HepG2 (cell line): ENCODE measurements at regions not wholly inside any gene's neighbourhood (a gene's known extent, or its start where the extent isn't known, plus 50 kb on each side); places are given as distances from the start of the nearest gene placed in this dataset.

ENCODE experiments used
- ATAC-seq: fragments of 200-7000 bp; cut with Tn5 transposase; 3 replicates; pipeline ENCODE4 v1.9.1; 2020; ENCODE audit warnings: mild to moderate bottlenecking, moderate library complexity
- BruUV-seq: library from RNA; stranded (reverse); fragments of 400-500 nt; replicated peaks from 2 replicates; lab custom pipeline; 2021; lab: Mats Ljungman, UMichigan
- CTCF ChIA-PET: fragments of 300-600 bp; formaldehyde crosslinking; extraction: SDS; loops from one replicate; lab custom pipeline; 2021; ENCODE audit warnings: low total read pairs, inconsistent platforms, low intra/inter-chr PET ratio; lab: Yijun Ruan, JAX
- POLR2A ChIA-PET: fragments of 350-600 bp; sonication (Branson Sonifier 250); formaldehyde crosslinking; loops from one replicate; lab custom pipeline; 2020; ENCODE audit warnings: antibody characterized with exemption, inconsistent platforms; lab: Yijun Ruan, JAX
- DNase-seq: peaks from one replicate; pipeline ENCODE4 v3.0.0-alpha.2; 2015; ENCODE audit warnings: low spot score
- FAIRE-seq: peaks from 3 replicates; lab custom pipeline; 2011; peaks lifted over from hg19 to GRCh38; lab: Jason Lieb, UNC
- H2AFZ ChIP-seq: one replicate; pipeline ENCODE4 v1.6.1; 2011; ENCODE audit warnings: low read length, inconsistent platforms
- H3K27ac ChIP-seq: fragments of 300-600 bp; 3 replicates; pipeline ENCODE4 v1.8.0; 2011; ENCODE audit warnings: mixed run types, mild to moderate bottlenecking, mixed read lengths, low read length, inconsistent platforms; ENCODE audit not compliant: insufficient read depth; ENCODE audit errors: extremely low read length
- H3K27me3 ChIP-seq, 2 experiments: fragments of 200-600 bp in 1 of 2; 2 replicates in 1 of 2; 3 replicates in 1 of 2; pipeline versions ENCODE4 v1.6.0 to v1.8.0; 2011; ENCODE audit warnings: low read length in 2 of 2, mild to moderate bottlenecking in 2 of 2, moderate library complexity in 2 of 2, inconsistent platforms in 1 of 2; ENCODE audit not compliant: insufficient read depth in 2 of 2, control insufficient read depth in 1 of 2
- H3K36me3 ChIP-seq, 2 experiments: fragments of 200-600 bp in 1 of 2; replicated peaks in 1 of 2; 2 replicates in 1 of 2; 3 replicates in 1 of 2; pipeline versions ENCODE4 v1.5.1 to v1.8.0; 2011; ENCODE audit warnings: low read length in 2 of 2, inconsistent platforms in 1 of 2; ENCODE audit not compliant: insufficient read depth in 2 of 2, control insufficient read depth in 1 of 2
- H3K4me1 ChIP-seq: 2 replicates; pipeline ENCODE4 v1.5.1; 2012; ENCODE audit warnings: low read length, inconsistent platforms; ENCODE audit not compliant: insufficient read depth
- H3K4me2 ChIP-seq: 2 replicates; pipeline ENCODE4 v1.6.0; 2011; ENCODE audit warnings: low read depth, low read length, inconsistent platforms
- H3K4me3 ChIP-seq, 3 experiments: fragments of 200-600 bp in 1 of 3; sonication (generic), shearing (Covaris generic) in 1 of 3; replicated peaks in 1 of 3; 2 replicates each; pipeline ENCODE4 v1.5.1; 2011 to 2016; ENCODE audit warnings: low read length in 3 of 3, inconsistent platforms in 2 of 3, low read depth in 2 of 3, mild to moderate bottlenecking in 2 of 3, control low read depth in 1 of 3, mixed read lengths in 1 of 3; ENCODE audit not compliant: insufficient read depth in 1 of 3
- H3K79me2 ChIP-seq: one replicate; pipeline ENCODE4 v1.6.1; 2011; ENCODE audit warnings: low read length, inconsistent platforms; ENCODE audit not compliant: insufficient read depth
- H3K9ac ChIP-seq: 2 replicates; pipeline ENCODE4 v1.6.0; 2011; ENCODE audit warnings: mild to moderate bottlenecking, low read depth, low read length, inconsistent platforms; ENCODE audit not compliant: insufficient read depth
- H3K9me3 ChIP-seq: 2 replicates; pipeline ENCODE4 v1.5.1; 2012; ENCODE audit warnings: mild to moderate bottlenecking, low read length
- H4K20me1 ChIP-seq: 2 replicates; pipeline ENCODE4 v1.6.0; 2011; ENCODE audit warnings: inconsistent platforms, mild to moderate bottlenecking, low read length, moderate library complexity; ENCODE audit not compliant: insufficient read depth
- ARNT2 ChIP-seq: sonication (generic); formaldehyde crosslinking; IDR thresholded peaks from 2 replicates; pipeline ENCODE4 v1.8.0; 2022; ENCODE audit warnings: mild to moderate bottlenecking, low read depth, missing genetic modification reagents, moderate library complexity
- CSRNP1 ChIP-seq: sonication (generic); formaldehyde crosslinking; IDR thresholded peaks from 2 replicates; pipeline ENCODE4 v1.8.1; 2023; ENCODE audit warnings: mild to moderate bottlenecking, missing genetic modification reagents
- ELF3 ChIP-seq: IDR thresholded peaks from 2 replicates; pipeline ENCODE4 v1.6.1; 2016; ENCODE audit warnings: missing genetic modification reagents, missing compliant biosample characterization
- LBX2 ChIP-seq: sonication (generic); formaldehyde crosslinking; IDR thresholded peaks from 2 replicates; pipeline ENCODE4 v1.5.0; 2020; ENCODE audit warnings: missing genetic modification reagents, mild to moderate bottlenecking, borderline replicate concordance
- MBD4 ChIP-seq: IDR thresholded peaks from 2 replicates; pipeline ENCODE4 v1.6.1; 2012; ENCODE audit warnings: low read length, inconsistent platforms, borderline replicate concordance
- PHF20 ChIP-seq: sonication (generic); formaldehyde crosslinking; IDR thresholded peaks from 2 replicates; pipeline ENCODE4 v1.5.0; 2020; ENCODE audit warnings: mild to moderate bottlenecking, missing genetic modification reagents
- POLR2AphosphoS2 ChIP-seq: IDR thresholded peaks from 2 replicates; pipeline ENCODE4 v1.6.1; 2011; ENCODE audit warnings: low read depth, low read length, improper control_type of control experiment
- RXRA ChIP-seq: sonication (generic); formaldehyde crosslinking; IDR thresholded peaks from 2 replicates; pipeline ENCODE4 v1.5.1; 2020; ENCODE audit warnings: missing genetic modification reagents
- RXRB ChIP-seq: IDR thresholded peaks from 2 replicates; pipeline ENCODE4 v1.6.1; 2016; ENCODE audit warnings: borderline replicate concordance, missing genetic modification reagents, missing compliant biosample characterization
- SETDB1 ChIP-seq: sonication (generic); formaldehyde crosslinking; IDR thresholded peaks from 2 replicates; pipeline ENCODE4 v1.5.1; 2020; ENCODE audit warnings: missing genetic modification reagents, mild to moderate bottlenecking, borderline replicate concordance
- SOX5 ChIP-seq: IDR thresholded peaks from 2 replicates; pipeline ENCODE4 v1.6.1; 2016; ENCODE audit warnings: borderline replicate concordance
- TFE3 ChIP-seq: IDR thresholded peaks from 2 replicates; pipeline ENCODE4 v1.6.1; 2016
- THYN1 ChIP-seq: sonication (generic); formaldehyde crosslinking; IDR thresholded peaks from 2 replicates; pipeline ENCODE4 v1.8.1; 2023; ENCODE audit warnings: low read depth, mild to moderate bottlenecking, moderate library complexity, missing genetic modification reagents, borderline replicate concordance
- ZNF460 ChIP-seq: sonication (generic); formaldehyde crosslinking; IDR thresholded peaks from 2 replicates; pipeline ENCODE4 v1.5.1; 2020; ENCODE audit warnings: missing genetic modification reagents, mild to moderate bottlenecking, borderline replicate concordance
- ZNF598 ChIP-seq: sonication (generic); formaldehyde crosslinking; IDR thresholded peaks from 2 replicates; pipeline ENCODE4 v1.5.1; 2020; ENCODE audit warnings: mild to moderate bottlenecking, missing genetic modification reagents, borderline replicate concordance
- ZNF747 ChIP-seq: sonication (generic); formaldehyde crosslinking; IDR thresholded peaks from 2 replicates; pipeline ENCODE4 v1.8.1; 2023; ENCODE audit warnings: missing genetic modification reagents, mild to moderate bottlenecking, borderline replicate concordance
- WGBS: methylation state at CpG from one replicate; pipeline ENCODE4 v1.1.6; 2017; ENCODE audit warnings: low lambda C conversion rate; 5-methylcytosine and 5-hydroxymethylcytosine counted together
- in situ Hi-C: cut with HindIII; loops from 2 replicates; pipeline ENCODE4 v1.10.0; 2017; ENCODE audit warnings: low pct_unique_long_range_greater_than_20kb; ENCODE audit not compliant: extremely low pct_ligation_motif_present
- intact Hi-C: fragments of 100-400 bp; cut with micrococcal nuclease; formaldehyde crosslinking; loops from one replicate; pipeline ENCODE4 v1.10.0; 2022; ENCODE audit not compliant: unreplicated experiment

GRCh38 chr2:147091448-147091847 lies 753.4 kb upstream of the ACVR2A start:
- no peak overlapping the region for H3K9ac ChIP-seq
- DNase-seq = no peak
- no peak overlapping the region for H3K27ac ChIP-seq
- WGBS = 0% methylated on average over 1 of the region's 1 CpG
- no peak for TF ChIP-seq CSRNP1 (CRISPR knock-in tag)
- no peak for TF ChIP-seq ZNF747
- no peak for TF ChIP-seq LBX2 (CRISPR knock-in tag)
- no peak for TF ChIP-seq RXRB (CRISPR knock-in tag)
- TF ChIP-seq ARNT2 (CRISPR knock-in tag) = no peak
- no peak for TF ChIP-seq SETDB1 (CRISPR knock-in tag)
- TF ChIP-seq PHF20 (CRISPR knock-in tag) = no peak
- TF ChIP-seq POLR2AphosphoS2 = no peak
- no peak for TF ChIP-seq RXRA (CRISPR knock-in tag)
- TF ChIP-seq SOX5 (CRISPR knock-in tag) = no peak
- no peak for TF ChIP-seq ELF3 (CRISPR knock-in tag)
- no peak for TF ChIP-seq TFE3 (CRISPR knock-in tag)
- TF ChIP-seq ZNF598 (CRISPR knock-in tag) = no peak
- no peak for TF ChIP-seq THYN1 (CRISPR knock-in tag)
- no peak for TF ChIP-seq ZNF460 (CRISPR knock-in tag)
- no peak for TF ChIP-seq MBD4
- H3K4me1 ChIP-seq = no peaks in the 10 kb centered on the region
- FAIRE-seq = no peak
- POLR2A ChIA-PET = no interaction called here
- in situ Hi-C loops (no loop called here), intact Hi-C loops (no loop called here)
- H3K79me2 ChIP-seq = no peaks in the 10 kb centered on the region
- no peak overlapping the region for H3K4me3 ChIP-seq
- H3K36me3 ChIP-seq = no peaks in the 10 kb centered on the region
- CTCF ChIA-PET = no interaction called here
- BruUV-seq = no TSS peak
- no peaks in the 10 kb centered on the region for H3K9me3 ChIP-seq
- ATAC-seq = no peak
- no peak overlapping the region for H2AFZ ChIP-seq
- H3K4me2 ChIP-seq = no peak overlapping the region
- H4K20me1 ChIP-seq = no peaks in the 10 kb centered on the region
- no peaks in the 10 kb centered on the region for H3K27me3 ChIP-seq
